Esophagus muscularis mucosa (tissue), 4 donors: ENCODE measurements at regions not wholly inside any gene's neighbourhood (a gene's known extent, or its start where the extent isn't known, plus 50 kb on each side); places are given as distances from the start of the nearest gene placed in this dataset.
"Not testable (repeated sequence)": the region's sequence is repeated elsewhere in the genome, so short reads cannot be mapped to it uniquely, and the experiment has no call there.

Experiments used
- DNase-seq: peaks from one replicate; pipeline ENCODE4 v3.0.0-alpha.2; 2017; ENCODE audit errors: extremely low spot score
- H3K27ac ChIP-seq, 4 donors: fragments of 200-600 bp; sonication (generic); replicated peaks in 1 of 4; 1 replicate in 3 of 4; 2 replicates in 1 of 4; pipeline ENCODE4 v1.5.1; 2016 to 2019; ENCODE audit warnings: mild to moderate bottlenecking in 1 of 4
- H3K27me3 ChIP-seq, 4 donors: fragments of 200-600 bp; sonication (generic); one replicate each; pipeline versions ENCODE4 v1.5.1 to v1.6.0; 2016 to 2019
- H3K36me3 ChIP-seq, 4 donors: fragments of 200-600 bp; sonication (generic); one replicate each; pipeline ENCODE4 v1.5.1; 2016 to 2019
- H3K4me1 ChIP-seq, 4 donors: fragments of 200-600 bp; sonication (generic); one replicate each; pipeline ENCODE4 v1.5.1; 2016 to 2019
- H3K4me3 ChIP-seq, 4 donors: fragments of 200-600 bp; sonication (generic); 1 replicate in 2 of 4; 2 replicates in 2 of 4; pipeline ENCODE4 v1.5.1; 2016 to 2019; ENCODE audit warnings: mild to moderate bottlenecking in 4 of 4, moderate library complexity in 1 of 4
- H3K9me3 ChIP-seq, 4 donors: fragments of 200-600 bp; sonication (generic); 1 replicate in 3 of 4; 2 replicates in 1 of 4; pipeline ENCODE4 v1.5.1; 2016 to 2019
- CTCF ChIP-seq, 3 experiments: fragments of 200-600 bp in 2 of 3; fragments of 450-650 bp in 1 of 3; sonication (generic) in 2 of 3; IDR thresholded peaks; one replicate each; pipeline ENCODE4 v1.5.1; 2017 to 2019; ENCODE audit warnings: antibody characterized with exemption in 3 of 3, mild to moderate bottlenecking in 2 of 3, moderate library complexity in 1 of 3
- EP300 ChIP-seq: sonication (generic); formaldehyde crosslinking; IDR thresholded peaks from one replicate; pipeline ENCODE4 v1.6.1; 2017; ENCODE audit warnings: antibody characterized with exemption
- POLR2A ChIP-seq: fragments of 450-650 bp; IDR thresholded peaks from one replicate; pipeline ENCODE4 v1.6.1; 2017; ENCODE audit warnings: antibody characterized with exemption, moderate library complexity, mild to moderate bottlenecking, low read depth
- POLR2AphosphoS5 ChIP-seq, 2 donors: sonication (generic); formaldehyde crosslinking; IDR thresholded peaks; one replicate each; pipeline ENCODE4 v1.6.1; 2017; ENCODE audit warnings: antibody characterized with exemption in 2 of 2
- WGBS: methylation state at CpG from one replicate; pipeline ENCODE4 v1.1.5; 2018; 5-methylcytosine and 5-hydroxymethylcytosine counted together
- intact Hi-C: fragments of 100-400 bp; cut with DNase I; formaldehyde crosslinking; loops from one replicate; pipeline ENCODE4 v1.15.1; 2023

DNA sequence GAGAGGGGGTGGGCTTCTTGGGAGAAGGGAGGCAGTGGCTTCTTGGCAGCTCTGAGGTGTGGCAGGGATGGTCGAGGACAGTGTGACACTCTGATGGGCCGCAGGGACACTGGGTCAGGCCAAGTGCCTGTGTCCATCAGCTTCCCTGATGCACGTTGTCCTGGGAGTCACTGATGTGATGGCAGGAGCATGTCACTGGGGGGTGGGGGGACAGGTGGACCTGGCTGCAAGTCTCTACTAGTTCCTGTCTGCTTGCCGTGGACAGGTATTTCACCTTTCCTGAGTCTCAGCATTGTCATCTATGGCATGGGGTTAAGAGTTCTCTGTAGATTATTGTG lies 592.9 kb downstream of the TBC1D22A start:
- Histone ChIP-seq H3K27me3 (peaks cover 0 to 36% (median 0%) of the 10 kb centered on the region in 4 donors), H3K4me1 (no peaks in the 10 kb centered on the region), H3K4me3 (no peak overlapping the region), H3K27ac (no peak overlapping the region), H3K36me3 (no peaks in the 10 kb centered on the region), H3K9me3 (peaks cover 0 to 7% (median 0%) of the 10 kb centered on the region in 4 donors)
- TF ChIP-seq POLR2A (no peak), CTCF (IDR thresholded peaks at IDR 0.05) (no peak), POLR2AphosphoS5 (IDR thresholded peaks at IDR 0.05) (no peak), EP300 (no peak)
- 78% methylated on average over 4 of the region's 4 CpGs for WGBS
- intact Hi-C loops, result no loop called here
- DNase-seq, result no peak

- Histone ChIP-seq H3K9me3 (peaks cover 0 to 7% (median 0%) of the 10 kb centered on the region in 4 donors), H3K27me3 (peaks cover 0 to 36% (median 0%) of the 10 kb centered on the region in 4 donors), H3K4me3 (no peak overlapping the region), H3K4me1 (no peaks in the 10 kb centered on the region), H3K36me3 (no peaks in the 10 kb centered on the region), H3K27ac (no peak overlapping the region)
- intact Hi-C loops, result no loop called here
- no peak for TF ChIP-seq POLR2A
- TF ChIP-seq EP300, result no peak
- no peak for TF ChIP-seq POLR2AphosphoS5 (IDR thresholded peaks at IDR 0.05)
- no peak for TF ChIP-seq CTCF (IDR thresholded peaks at IDR 0.05)
- no peak for DNase-seq
- 95% methylated on average over 6 of the region's 16 CpGs for WGBS
Measured at GRCh38 chr22:47354668-47355387, 592.4 kb downstream of the TBC1D22A start.

- H3K36me3 ChIP-seq, result no peaks in the 10 kb centered on the region
- intact Hi-C loops, result no loop called here
- no peaks in the 10 kb centered on the region for H3K4me1 ChIP-seq
- H3K9me3 ChIP-seq, result peaks cover 0 to 7% (median 0%) of the 10 kb centered on the region in 4 donors
- 83% methylated on average over 17 of the region's 18 CpGs for WGBS
- peaks cover 0 to 36% (median 0%) of the 10 kb centered on the region in 4 donors for H3K27me3 ChIP-seq
- no peak for DNase-seq
- no peak overlapping the region for H3K4me3 ChIP-seq
- TF ChIP-seq POLR2AphosphoS5 (IDR thresholded peaks at IDR 0.05), result no peak
- TF ChIP-seq EP300, result no peak
- no peak for TF ChIP-seq POLR2A
- TF ChIP-seq CTCF (IDR thresholded peaks at IDR 0.05), result no peak
- H3K27ac ChIP-seq, result no peak overlapping the region
Measured at GRCh38 chr22:47352920-47353700, 590.7 kb downstream of the TBC1D22A start.

DNA sequence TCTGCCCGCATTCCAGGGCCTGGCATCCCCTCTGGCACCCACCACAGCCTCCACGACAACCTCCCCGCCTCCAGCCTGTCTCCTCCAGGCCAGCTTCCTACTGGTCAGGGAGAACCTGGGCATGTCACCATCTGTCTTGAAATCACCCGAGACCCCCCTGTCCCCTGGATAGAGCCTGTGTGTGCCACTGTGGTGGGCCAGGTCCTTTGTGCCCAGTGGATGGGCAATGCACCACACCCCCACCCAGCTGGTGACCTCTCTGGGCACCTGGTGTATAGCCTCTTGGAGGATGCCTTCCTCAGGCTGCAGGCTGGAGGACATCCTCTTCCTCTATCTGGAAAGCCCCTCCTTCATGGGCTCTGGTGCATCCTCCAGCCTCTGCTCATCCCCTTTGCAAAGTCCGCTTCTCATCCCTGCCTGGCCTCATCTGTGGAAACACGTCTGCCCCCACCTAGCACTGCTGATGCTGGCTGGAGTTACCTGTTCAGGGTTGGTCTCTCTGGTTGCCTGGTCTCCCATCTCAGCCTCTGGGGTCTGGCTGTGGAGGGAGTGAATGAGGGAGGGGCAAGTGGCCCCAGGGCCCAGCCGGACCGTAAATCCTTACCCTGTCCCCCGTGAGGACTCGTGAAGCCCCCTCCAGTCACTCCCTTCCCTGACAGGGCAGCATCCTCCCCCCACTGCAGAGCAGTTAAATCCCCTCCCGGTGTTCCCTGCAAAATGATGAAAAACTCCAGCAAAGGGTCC lies 589.6 kb downstream of the TBC1D22A start:
- 82% methylated on average over 10 of the region's 11 CpGs for WGBS
- DNase-seq, result no peak
- Histone ChIP-seq H3K9me3 (peaks cover 0 to 7% (median 0%) of the 10 kb centered on the region in 4 donors), H3K4me3 (no peak overlapping the region), H3K4me1 (no peaks in the 10 kb centered on the region), H3K27me3 (peaks cover 0 to 36% (median 0%) of the 10 kb centered on the region in 4 donors), H3K27ac (no peak overlapping the region), H3K36me3 (no peaks in the 10 kb centered on the region)
- no peak for TF ChIP-seq POLR2AphosphoS5 (IDR thresholded peaks at IDR 0.05)
- no peak for TF ChIP-seq EP300
- no peak for TF ChIP-seq POLR2A
- no peak for TF ChIP-seq CTCF (IDR thresholded peaks at IDR 0.05)
- intact Hi-C loops, result no loop called here

GRCh38 chr22:47346287-47346686 lies 583.8 kb downstream of the TBC1D22A start:
- DNase-seq, H3K9me3 ChIP-seq, intact Hi-C loops, H3K4me1 ChIP-seq, H3K36me3 ChIP-seq, H3K27ac ChIP-seq, H3K4me3 ChIP-seq: not testable (repeated sequence)
- peaks cover 0 to 49% (median 0%) of the 10 kb centered on the region in 4 donors for H3K27me3 ChIP-seq
- 100% methylated on average over 1 of the region's 1 CpG for WGBS
